ENCODE measurements at regions not wholly inside any gene's neighbourhood (a gene's known extent, or its start where the extent isn't known, plus 50 kb on each side); places are given as distances from the start of the nearest gene placed in this dataset.

DNA sequence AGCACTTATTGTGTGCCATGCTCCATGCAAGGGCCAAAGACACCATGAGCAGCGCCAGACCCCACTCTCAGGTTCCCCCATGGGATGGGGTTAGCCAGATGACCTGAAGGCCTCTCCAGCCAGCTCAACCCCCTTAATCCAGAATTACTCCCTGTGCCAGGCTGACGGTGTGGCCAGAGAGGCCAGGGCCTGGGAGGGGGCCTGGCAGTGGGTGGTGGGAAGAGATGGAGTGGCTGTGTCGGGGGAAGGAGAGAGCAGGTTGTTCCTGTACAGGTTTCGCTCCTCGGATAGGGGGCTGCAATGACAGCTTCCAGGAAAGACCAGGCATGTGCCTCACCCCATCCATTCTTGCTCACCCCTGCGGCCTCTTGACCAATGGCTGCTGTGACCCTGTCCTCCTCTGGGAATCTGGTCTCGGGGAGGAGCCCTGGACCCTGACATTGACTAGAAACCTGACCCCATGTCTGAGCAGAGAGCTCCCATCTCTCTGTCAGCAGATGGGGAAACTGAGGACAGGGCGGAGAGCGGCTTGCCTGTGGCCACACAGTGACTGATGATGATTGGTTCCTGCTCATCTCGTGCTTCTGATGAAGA is 345.3 kb downstream of the MATN1 start:
- no peak for DNase-seq
- Histone ChIP-seq H3K9me3 (no peaks in the 10 kb centered on the region), H3K4me3 (ENCODE audit: low read depth, low read length) (no peak overlapping the region), H3K27me3 (no peaks in the 10 kb centered on the region), H3K36me3 (no peaks in the 10 kb centered on the region), H3K4me1 (no peaks in the 10 kb centered on the region; the same call in 1 of the 2 replicates)
- no peak for TF ChIP-seq CTCF (IDR thresholded peaks at IDR 0.05; ENCODE audit: low read depth, low read length)

- no peak for TF ChIP-seq CTCF (IDR thresholded peaks at IDR 0.05; ENCODE audit: low read depth, low read length)
- Histone ChIP-seq H3K27me3 (no peaks in the 10 kb centered on the region), H3K9me3 (no peaks in the 10 kb centered on the region), H3K36me3 (no peaks in the 10 kb centered on the region), H3K4me1 (no peaks in the 10 kb centered on the region), H3K4me3 (ENCODE audit: low read depth, low read length) (no peak overlapping the region)
- no peak for DNase-seq
These were observed 346.0 kb downstream of the MATN1 start for GRCh38 chr1:30377230-30378002.

DNA sequence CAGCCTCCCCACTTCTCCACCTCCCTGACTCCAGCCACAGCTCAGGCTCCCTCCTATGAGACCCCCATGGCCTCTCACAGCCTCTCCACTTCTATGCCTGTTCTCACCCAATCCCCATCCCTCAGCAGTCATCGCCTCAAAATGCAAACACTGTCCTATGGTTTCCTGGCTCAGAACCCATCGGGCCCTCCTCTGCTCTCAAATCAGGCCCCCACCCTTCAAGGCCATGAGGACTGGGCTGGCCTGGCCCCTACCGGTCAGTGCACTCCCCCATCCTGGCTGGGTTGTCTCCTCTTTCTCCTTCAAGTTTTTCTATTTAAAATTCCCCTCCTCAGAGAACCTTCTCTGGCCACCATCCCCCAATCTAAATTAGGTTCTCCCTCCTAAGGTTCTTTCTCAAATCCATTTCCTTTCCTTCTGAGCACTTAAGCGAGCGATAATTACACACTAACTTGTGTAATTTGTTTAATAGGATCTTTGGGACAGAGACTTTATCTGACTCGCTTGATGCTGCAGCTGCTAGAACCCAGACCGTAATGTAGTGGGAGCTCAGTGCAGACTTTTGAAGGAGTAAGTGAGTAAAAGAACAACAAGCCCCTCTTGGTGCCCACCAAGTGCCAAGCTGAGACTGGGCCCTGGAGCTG is 347.2 kb downstream of the MATN1 start:
- H3K36me3 ChIP-seq = no peaks in the 10 kb centered on the region
- H3K4me1 ChIP-seq = no peaks in the 10 kb centered on the region
- no peaks in the 10 kb centered on the region for H3K27me3 ChIP-seq
- H3K4me3 ChIP-seq (ENCODE audit: low read depth, low read length) = no peak overlapping the region
- no peak for DNase-seq
- no peak for TF ChIP-seq CTCF (IDR thresholded peaks at IDR 0.05; ENCODE audit: low read depth, low read length)
- no peaks in the 10 kb centered on the region for H3K9me3 ChIP-seq

DNA sequence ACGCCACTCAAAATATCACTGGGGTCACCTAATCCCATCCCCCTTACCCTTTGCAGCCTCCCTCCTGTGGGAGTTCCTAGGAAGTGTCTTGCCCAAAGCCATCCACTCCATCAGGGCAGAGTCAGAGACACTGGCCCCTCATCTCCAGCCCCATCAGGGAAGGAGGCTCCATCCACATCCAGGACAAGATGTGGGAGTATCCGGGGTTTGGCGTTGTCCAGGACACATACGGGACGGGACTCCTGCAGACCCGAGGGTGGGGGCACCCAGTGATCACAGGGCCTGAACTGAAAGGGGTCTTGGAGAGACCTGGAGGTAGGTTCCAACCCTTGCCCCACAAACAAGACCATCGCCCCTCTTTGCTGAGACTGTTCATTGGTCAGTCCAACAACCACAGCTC is 348.2 kb downstream of the MATN1 start:
- H3K9me3 ChIP-seq = no peaks in the 10 kb centered on the region
- no peak overlapping the region for H3K4me3 ChIP-seq (ENCODE audit: low read depth, low read length)
- H3K36me3 ChIP-seq = no peaks in the 10 kb centered on the region
- H3K4me1 ChIP-seq = no peaks in the 10 kb centered on the region
- DNase-seq = no peak
- no peak for TF ChIP-seq CTCF (IDR thresholded peaks at IDR 0.05; ENCODE audit: low read depth, low read length)
- H3K27me3 ChIP-seq = no peaks in the 10 kb centered on the region

DNA sequence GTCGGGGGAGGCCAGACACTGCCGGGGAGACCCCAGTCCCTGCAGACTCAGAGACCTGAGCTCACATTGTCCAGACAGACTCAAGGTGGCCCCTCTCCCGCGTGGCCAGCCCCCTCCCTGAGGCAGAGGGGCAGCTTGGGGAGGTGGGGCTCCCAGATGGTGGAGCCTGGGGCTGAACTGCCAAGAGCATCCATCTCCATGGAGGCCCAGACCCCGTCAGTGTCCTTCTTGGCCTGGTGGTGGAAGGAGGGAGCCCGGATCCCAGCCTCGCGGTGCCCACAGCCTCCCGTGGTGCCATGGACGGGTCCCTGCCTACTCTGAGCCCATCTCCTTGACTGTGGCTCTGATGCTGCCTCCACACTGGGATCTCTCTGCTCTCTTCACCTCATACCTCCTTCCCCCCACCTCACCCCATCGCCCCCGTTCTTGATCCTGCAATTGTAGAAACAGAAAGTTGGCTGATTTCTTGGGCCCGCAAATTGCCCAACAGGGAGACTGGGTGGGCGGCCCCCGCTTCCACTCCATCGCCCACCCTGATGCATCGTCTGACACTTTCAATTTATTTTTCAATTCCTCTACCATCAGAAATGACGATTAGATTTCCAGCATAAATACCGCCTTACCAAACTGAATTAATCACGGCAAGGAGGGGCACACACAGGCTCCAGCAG is 348.9 kb downstream of the MATN1 start:
- no peak for DNase-seq
- Histone ChIP-seq H3K36me3 (no peaks in the 10 kb centered on the region), H3K4me1 (no peaks in the 10 kb centered on the region), H3K27me3 (no peaks in the 10 kb centered on the region), H3K4me3 (ENCODE audit: low read depth, low read length) (no peak overlapping the region), H3K9me3 (no peaks in the 10 kb centered on the region)
- no peak for TF ChIP-seq CTCF (IDR thresholded peaks at IDR 0.05; ENCODE audit: low read depth, low read length)
